Stimulated activated CD8-positive, alpha-beta memory T cell treated with anti-CD3 and anti-CD28 coated beads, Interleukin-2, amount 100 ng/mL, for 1 hour (primary cell): ENCODE measurements at regions not wholly inside any gene's neighbourhood (a gene's known extent, or its start where the extent isn't known, plus 50 kb on each side); places are given as distances from the start of the nearest gene placed in this dataset.

Source experiments
- DNase-seq, 2 donors: peaks; one replicate each; pipeline ENCODE4 v3.0.0-alpha.2; 2020; ENCODE audit warnings: low read depth in 2 of 2

- no peak for DNase-seq
Measured at GRCh38 chr5:167626341-167627123, 664.9 kb upstream of the WWC1 start.

- no peak for DNase-seq
Measured at GRCh38 chr5:167629634-167630033, 661.8 kb upstream of the WWC1 start.

GRCh38 chr5:167631191-167631590 is 660.3 kb upstream of the WWC1 start:
- DNase-seq, result no peak

GRCh38 chr5:167633114-167633513 is 658.3 kb upstream of the WWC1 start:
- DNase-seq, result no peak

GRCh38 chr5:167633931-167634341 is 657.5 kb upstream of the WWC1 start:
- DNase-seq, result no peak

GRCh38 chr5:167634432-167634831 is 657.0 kb upstream of the WWC1 start:
- no peak for DNase-seq

GRCh38 chr5:167638816-167639215 is 652.6 kb upstream of the WWC1 start:
- no peak for DNase-seq

- DNase-seq, result no peak
Measured at GRCh38 chr5:167639273-167639672, 652.2 kb upstream of the WWC1 start.

- no peak for DNase-seq
Measured at GRCh38 chr5:167639766-167640165, 651.7 kb upstream of the WWC1 start.

- DNase-seq, result no peak
Measured at GRCh38 chr5:167642181-167642580, 649.3 kb upstream of the WWC1 start.

- no peak for DNase-seq
Measured at GRCh38 chr5:167642779-167643517, 648.5 kb upstream of the WWC1 start.

GRCh38 chr5:167643631-167644280 is 647.7 kb upstream of the WWC1 start:
- no peak for DNase-seq

GRCh38 chr5:167644619-167645018 is 646.8 kb upstream of the WWC1 start:
- DNase-seq, result no peak

GRCh38 chr5:167649471-167649870 is 642.0 kb upstream of the WWC1 start:
- DNase-seq, result no peak

GRCh38 chr5:167652690-167653089 is 638.8 kb upstream of the WWC1 start:
- no peak for DNase-seq

- DNase-seq, result no peak
Measured at GRCh38 chr5:167653645-167654106, 637.8 kb upstream of the WWC1 start.

- no peak for DNase-seq
Measured at GRCh38 chr5:167657016-167657415, 634.4 kb upstream of the WWC1 start.

GRCh38 chr5:167658889-167659288 is 632.6 kb upstream of the WWC1 start:
- DNase-seq, result no peak

GRCh38 chr5:167661605-167662004 is 629.8 kb upstream of the WWC1 start:
- DNase-seq, result no peak

GRCh38 chr5:167664222-167664804 is 627.1 kb upstream of the WWC1 start:
- DNase-seq, result no peak

- no peak for DNase-seq
Measured at GRCh38 chr5:167665841-167666375, 625.5 kb upstream of the WWC1 start.

GRCh38 chr5:167671176-167671575 is 620.3 kb upstream of the WWC1 start:
- no peak for DNase-seq
